CD4-positive, CD25-positive, alpha-beta regulatory T cell (primary cell): ENCODE measurements at regions not wholly inside any gene's neighbourhood (a gene's known extent, or its start where the extent isn't known, plus 50 kb on each side); places are given as distances from the start of the nearest gene placed in this dataset.
A peak's percentile ranks its signal among the peaks of the same experiment; 100 is the strongest.

Experiments used
- ATAC-seq, 2 donors: fragments of 150-1000 bp; cut with Tn5 transposase; one replicate each; pipeline ENCODE4 v1.10.0; 2021; ENCODE audit warnings: low read depth in 2 of 2, moderate number of reproducible peaks in 2 of 2, moderate library complexity in 1 of 2
- DNase-seq, 3 donors: peaks; one replicate each; pipeline versions ENCODE4 v3.0.0 to v3.0.0-alpha.2; 2012 to 2022; ENCODE audit warnings: mixed read lengths in 1 of 3
- H3K27ac ChIP-seq: one replicate; pipeline ENCODE4 v1.7.0; 2013; ENCODE audit warnings: mild to moderate bottlenecking, low read length; ENCODE audit not compliant: insufficient read depth, poor library complexity, severe bottlenecking
- H3K27me3 ChIP-seq: one replicate; pipeline ENCODE4 v1.7.0; 2013; ENCODE audit warnings: low read length; ENCODE audit not compliant: control insufficient read depth, insufficient read depth
- H3K36me3 ChIP-seq: one replicate; pipeline ENCODE4 v1.7.0; 2013; ENCODE audit warnings: mild to moderate bottlenecking, low read length, moderate library complexity; ENCODE audit not compliant: control insufficient read depth, insufficient read depth
- H3K4me1 ChIP-seq: 2 replicates; pipeline ENCODE4 v1.7.0; 2013; ENCODE audit warnings: mild to moderate bottlenecking, low read length; ENCODE audit not compliant: insufficient read depth, control insufficient read depth, poor library complexity, severe bottlenecking
- H3K4me3 ChIP-seq: one replicate; pipeline ENCODE4 v1.7.0; 2013; ENCODE audit warnings: low read depth, mild to moderate bottlenecking, low read length, moderate library complexity
- H3K9me3 ChIP-seq, 2 experiments: 1 replicate in 1 of 2; 2 replicates in 1 of 2; pipeline ENCODE4 v1.7.0; 2013; ENCODE audit warnings: low read length in 2 of 2, mild to moderate bottlenecking in 1 of 2, moderate library complexity in 1 of 2; ENCODE audit not compliant: control insufficient read depth in 2 of 2
- H3K27ac Mint-ChIP-seq, 3 donors: one replicate each; pipeline ENCODE4 v1.8.0; 2020 to 2022; ENCODE audit warnings: mild to moderate bottlenecking in 3 of 3, mixed read lengths in 3 of 3, moderate library complexity in 2 of 3
- H3K27me3 Mint-ChIP-seq: one replicate; pipeline ENCODE4 v1.8.0; 2022; ENCODE audit warnings: mild to moderate bottlenecking, mixed read lengths
- H3K36me3 Mint-ChIP-seq: one replicate; pipeline ENCODE4 v1.8.0; 2020; ENCODE audit warnings: mixed read lengths
- H3K4me1 Mint-ChIP-seq, 4 donors: one replicate each; pipeline ENCODE4 v1.8.0; 2020 to 2022; ENCODE audit warnings: mixed read lengths in 4 of 4, mild to moderate bottlenecking in 1 of 4
- H3K4me3 Mint-ChIP-seq, 4 donors: one replicate each; pipeline ENCODE4 v1.8.0; 2020 to 2022; ENCODE audit warnings: mild to moderate bottlenecking in 4 of 4, mixed read lengths in 4 of 4, moderate library complexity in 3 of 4
- H3K9me3 Mint-ChIP-seq, 7 donors: one replicate each; pipeline ENCODE4 v1.8.0; 2020 to 2022; ENCODE audit warnings: mixed read lengths in 7 of 7, mild to moderate bottlenecking in 3 of 7, moderate library complexity in 2 of 7

- no peaks in the 10 kb centered on the region for H3K36me3 ChIP-seq
- ATAC-seq: no peak
- Mint-ChIP-seq H3K4me3 (peak overlapping the region in 1 of 4 donors; percentile 32), H3K4me1 (no peaks in the 10 kb centered on the region), H3K9me3 (peaks cover 0 to 4% (median 0%) of the 10 kb centered on the region in 7 donors), H3K36me3 (no peaks in the 10 kb centered on the region), H3K27me3 (no peaks in the 10 kb centered on the region), H3K27ac (no peak overlapping the region)
- no peak overlapping the region for H3K27ac ChIP-seq
- no peaks in the 10 kb centered on the region for H3K27me3 ChIP-seq
- H3K4me3 ChIP-seq: no peak overlapping the region
- H3K4me1 ChIP-seq: no peaks in the 10 kb centered on the region
- H3K9me3 ChIP-seq: no peaks in the 10 kb centered on the region
- DNase-seq: no peak
Observed at GRCh38 chr10:132131581-132132420, 54.9 kb upstream of the DPYSL4 start.

GRCh38 chr10:132132421-132132841 lies 54.3 kb upstream of the DPYSL4 start:
- H3K4me3 Mint-ChIP-seq: peak overlapping the region in 1 of 4 donors; percentile 32
- Histone ChIP-seq H3K27me3 (no peaks in the 10 kb centered on the region), H3K4me3 (no peak overlapping the region), H3K27ac (no peak overlapping the region), H3K9me3 (no peaks in the 10 kb centered on the region), H3K4me1 (no peaks in the 10 kb centered on the region), H3K36me3 (no peaks in the 10 kb centered on the region)
- no peak overlapping the region for H3K27ac Mint-ChIP-seq
- DNase-seq (no peak), ATAC-seq (no peak)
- peaks cover 0 to 4% (median 0%) of the 10 kb centered on the region in 7 donors for H3K9me3 Mint-ChIP-seq
- H3K36me3 Mint-ChIP-seq: no peaks in the 10 kb centered on the region
- H3K27me3 Mint-ChIP-seq: no peaks in the 10 kb centered on the region
- no peaks in the 10 kb centered on the region for H3K4me1 Mint-ChIP-seq

GRCh38 chr10:132133005-132133404 lies 53.7 kb upstream of the DPYSL4 start:
- DNase-seq (peak in 1 of 3 donors; percentile 4), ATAC-seq (no peak)
- Mint-ChIP-seq H3K4me3 (no peak overlapping the region), H3K4me1 (no peaks in the 10 kb centered on the region), H3K36me3 (no peaks in the 10 kb centered on the region), H3K27me3 (no peaks in the 10 kb centered on the region), H3K27ac (no peak overlapping the region), H3K9me3 (peaks cover 0 to 4% (median 0%) of the 10 kb centered on the region in 7 donors)
- Histone ChIP-seq H3K27ac (no peak overlapping the region), H3K9me3 (no peaks in the 10 kb centered on the region), H3K27me3 (no peaks in the 10 kb centered on the region), H3K36me3 (no peaks in the 10 kb centered on the region), H3K4me3 (no peak overlapping the region), H3K4me1 (no peaks in the 10 kb centered on the region)

GRCh38 chr10:132133449-132134240 lies 53.1 kb upstream of the DPYSL4 start:
- Mint-ChIP-seq H3K4me3 (no peak overlapping the region), H3K4me1 (no peaks in the 10 kb centered on the region), H3K9me3 (peaks cover 0 to 3% (median 0%) of the 10 kb centered on the region in 7 donors), H3K27me3 (no peaks in the 10 kb centered on the region), H3K36me3 (no peaks in the 10 kb centered on the region), H3K27ac (no peak overlapping the region)
- no peak overlapping the region for H3K4me3 ChIP-seq
- no peak for ATAC-seq
- H3K4me1 ChIP-seq: no peaks in the 10 kb centered on the region
- H3K36me3 ChIP-seq: no peaks in the 10 kb centered on the region
- H3K27me3 ChIP-seq: no peaks in the 10 kb centered on the region
- no peak for DNase-seq
- no peak overlapping the region for H3K27ac ChIP-seq
- no peaks in the 10 kb centered on the region for H3K9me3 ChIP-seq

GRCh38 chr10:132134241-132135052 lies 52.3 kb upstream of the DPYSL4 start:
- no peaks in the 10 kb centered on the region for H3K36me3 ChIP-seq
- Mint-ChIP-seq H3K27ac (no peak overlapping the region), H3K9me3 (no peaks in the 10 kb centered on the region), H3K27me3 (no peaks in the 10 kb centered on the region), H3K4me1 (no peaks in the 10 kb centered on the region), H3K4me3 (no peak overlapping the region), H3K36me3 (no peaks in the 10 kb centered on the region)
- no peaks in the 10 kb centered on the region for H3K27me3 ChIP-seq
- no peak for DNase-seq
- H3K4me1 ChIP-seq: no peaks in the 10 kb centered on the region
- ATAC-seq: no peak
- H3K4me3 ChIP-seq: no peak overlapping the region
- H3K27ac ChIP-seq: no peak overlapping the region
- no peaks in the 10 kb centered on the region for H3K9me3 ChIP-seq

GRCh38 chr10:132135053-132135872 lies 51.5 kb upstream of the DPYSL4 start:
- H3K27ac ChIP-seq: no peak overlapping the region
- no peaks in the 10 kb centered on the region for H3K36me3 ChIP-seq
- H3K4me3 ChIP-seq: no peak overlapping the region
- Mint-ChIP-seq H3K4me3 (no peak overlapping the region), H3K27me3 (no peaks in the 10 kb centered on the region), H3K36me3 (no peaks in the 10 kb centered on the region), H3K9me3 (no peaks in the 10 kb centered on the region), H3K27ac (no peak overlapping the region), H3K4me1 (no peaks in the 10 kb centered on the region)
- H3K27me3 ChIP-seq: no peaks in the 10 kb centered on the region
- DNase-seq (no peak), ATAC-seq (no peak)
- no peaks in the 10 kb centered on the region for H3K9me3 ChIP-seq
- no peaks in the 10 kb centered on the region for H3K4me1 ChIP-seq

GRCh38 chr10:132136097-132136521 lies 50.6 kb upstream of the DPYSL4 start:
- ATAC-seq (no peak), DNase-seq (no peak)
- H3K27me3 Mint-ChIP-seq: no peaks in the 10 kb centered on the region
- H3K27ac Mint-ChIP-seq: no peak overlapping the region
- H3K36me3 Mint-ChIP-seq: no peaks in the 10 kb centered on the region
- Histone ChIP-seq H3K4me3 (no peak overlapping the region), H3K4me1 (no peaks in the 10 kb centered on the region), H3K9me3 (no peaks in the 10 kb centered on the region), H3K27me3 (no peaks in the 10 kb centered on the region), H3K36me3 (no peaks in the 10 kb centered on the region), H3K27ac (no peak overlapping the region)
- H3K4me1 Mint-ChIP-seq: no peaks in the 10 kb centered on the region
- no peaks in the 10 kb centered on the region for H3K9me3 Mint-ChIP-seq
- H3K4me3 Mint-ChIP-seq: peak overlapping the region in 1 of 4 donors; percentile 40
